ENCODE measurements at regions not wholly inside any gene's neighbourhood (a gene's known extent, or its start where the extent isn't known, plus 50 kb on each side); places are given as distances from the start of the nearest gene placed in this dataset.

- DNase-seq (ENCODE audit: low read depth in 1 of 2, low spot score in 2 of 2) (no peak), FAIRE-seq (no peak)
- Histone ChIP-seq H2BK20ac (ENCODE audit: low read length) (no peak overlapping the region), H3K23me2 (ENCODE audit: low read depth, low read length) (no peaks in the 10 kb centered on the region), H3K4me1 (replicated peaks in 1 of 4; ENCODE audit: control insufficient read depth in 3 of 4, insufficient read depth in 4 of 4, low read length in 3 of 4) (no peaks in the 10 kb centered on the region), H2BK12ac (ENCODE audit: low read depth, low read length) (no peak overlapping the region), H3K56ac (replicated peaks; ENCODE audit: insufficient read length, low read depth, low read length) (no peak overlapping the region), H3K79me2 (ENCODE audit: control insufficient read depth in 1 of 2, insufficient read depth in 2 of 2, low read length in 2 of 2) (no peaks in the 10 kb centered on the region), H3K4ac (replicated peaks; ENCODE audit: insufficient read length, low read depth, low read length) (no peak overlapping the region), H3K27ac (ENCODE audit: low read depth, low read length) (no peak overlapping the region), H4K5ac (ENCODE audit: insufficient read length, low read depth, low read length) (no peak overlapping the region), H3K27me3 (replicated peaks in 1 of 4; ENCODE audit: control insufficient read depth in 3 of 4, extremely low read depth in 1 of 4, insufficient read depth in 3 of 4, low read length in 3 of 4) (no peaks in the 10 kb centered on the region), H4K91ac (replicated peaks; ENCODE audit: insufficient read length, low read length) (no peak overlapping the region), H3K79me1 (ENCODE audit: low read depth, low read length) (no peaks in the 10 kb centered on the region), H3K9me3 (ENCODE audit: insufficient read depth in 2 of 2, low read depth in 1 of 2, low read length in 1 of 2) (no peaks in the 10 kb centered on the region), H3K14ac (ENCODE audit: insufficient read length) (no peak overlapping the region), H3K9ac (replicated peaks in 1 of 4; ENCODE audit: extremely low read depth in 1 of 4, low read depth in 3 of 4, low read length in 3 of 4) (no peak overlapping the region), H3K36me3 (ENCODE audit: control insufficient read depth in 2 of 4, insufficient read depth in 4 of 4, low read length in 3 of 4) (no peaks in the 10 kb centered on the region), H2AFZ (ENCODE audit: low read length) (no peak overlapping the region), H2BK15ac (ENCODE audit: low read length) (no peak overlapping the region), H2BK120ac (replicated peaks; ENCODE audit: low read depth, low read length) (no peak overlapping the region), H2BK5ac (ENCODE audit: low read depth, low read length) (no peak overlapping the region), H3K4me2 (ENCODE audit: insufficient read depth in 1 of 2, low read depth in 2 of 2, low read length in 2 of 2) (no peak overlapping the region), H4K20me1 (replicated peaks in 1 of 2; ENCODE audit: control insufficient read depth in 1 of 2, insufficient read depth in 2 of 2, low read length in 2 of 2) (no peaks in the 10 kb centered on the region), H2AK5ac (ENCODE audit: low read depth, low read length) (no peak overlapping the region), H3K4me3 (ENCODE audit: extremely low read depth in 1 of 4, insufficient read depth in 2 of 4, low read depth in 3 of 4, low read length in 4 of 4) (no peak overlapping the region), H4K8ac (ENCODE audit: extremely low read depth, insufficient read depth, low read length) (no peak overlapping the region), H3K23ac (ENCODE audit: insufficient read length) (no peak overlapping the region), H3K18ac (ENCODE audit: extremely low read depth, low read length) (no peak overlapping the region)
- 100% methylated on average over 1 of the region's 1 CpG; no CpG with 5 or more reads in 1 of the 2 experiments for WGBS, 2 experiments (ENCODE audit: extremely low coverage in 1 of 2, insufficient coverage in 1 of 2, insufficient read length in 1 of 2, insufficient replicate concordance in 2 of 2, low coverage in 1 of 2, low lambda C conversion rate in 2 of 2, missing lambda C conversion rate in 1 of 2)
- TF ChIP-seq CBX5 (IDR thresholded peaks at IDR 0.05; ENCODE audit: low read depth, low read length): no peak
- no peak for TF ChIP-seq JUN (IDR thresholded peaks at IDR 0.05; ENCODE audit: low read depth, low read length)
- no peak for TF ChIP-seq USF2 (IDR thresholded peaks at IDR 0.05; ENCODE audit: low read length)
- TF ChIP-seq HDAC2 (IDR thresholded peaks at IDR 0.05; ENCODE audit: borderline replicate concordance in 1 of 2, low read depth in 2 of 2, low read length in 2 of 2): no peak
- no peak for TF ChIP-seq SAP30 (IDR thresholded peaks at IDR 0.05; ENCODE audit: insufficient read depth, insufficient replicate concordance, low read length)
- no peak for TF ChIP-seq KDM1A (IDR thresholded peaks at IDR 0.05; ENCODE audit: borderline replicate concordance, low read length)
- TF ChIP-seq SUZ12 (IDR thresholded peaks at IDR 0.05; ENCODE audit: low read length): no peak
- no peak for TF ChIP-seq POU5F1 (IDR thresholded peaks at IDR 0.05; ENCODE audit: low read depth, low read length)
- TF ChIP-seq JUND (IDR thresholded peaks at IDR 0.05; ENCODE audit: low read length): no peak
- no peak for TF ChIP-seq CEBPB (IDR thresholded peaks at IDR 0.05; ENCODE audit: low read depth, low read length)
- no peak for TF ChIP-seq RXRA (IDR thresholded peaks at IDR 0.05; ENCODE audit: insufficient read depth, low read depth, low read length)
- TF ChIP-seq FOSL1 (IDR thresholded peaks at IDR 0.05; ENCODE audit: insufficient read depth, low read depth, low read length): no peak
- ChIA-PET POLR2A (ENCODE audit: partially characterized antibody) (no interaction called here), CTCF (ENCODE audit: partially characterized antibody) (interaction anchor here (1.1 kb wide), 1 partner anchor 20 kb away, joined by 3 read pairs; no protein-coding TSS in a partner anchor)
Measured at GRCh38 chr9:79778581-79778980, 206.8 kb downstream of the TLE4 start.
